ENCODE measurements at regions not wholly inside any gene's neighbourhood (a gene's known extent, or its start where the extent isn't known, plus 50 kb on each side); places are given as distances from the start of the nearest gene placed in this dataset.

DNA sequence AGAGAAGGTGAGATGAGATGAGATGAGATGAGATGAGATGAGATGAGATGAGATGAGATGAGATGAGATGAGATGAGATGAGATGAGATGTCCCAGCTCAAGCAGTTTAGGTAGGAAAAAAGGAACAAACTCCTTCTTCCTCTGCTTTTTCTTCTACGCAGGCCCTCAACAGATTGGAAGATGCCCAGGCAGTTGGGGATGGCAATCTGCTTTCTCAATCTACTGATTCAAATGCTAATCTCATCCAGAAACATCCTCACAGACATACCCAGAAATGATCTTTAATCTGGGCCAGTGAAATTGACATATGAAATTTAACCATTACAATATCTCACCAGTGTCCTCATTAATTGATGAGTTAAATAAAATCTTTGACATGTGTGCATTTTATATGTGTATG is 370.3 kb upstream of the SLC7A11 start:
- no peak overlapping the region for H4K91ac ChIP-seq (ENCODE audit: insufficient read depth, low read depth, low read length)
- intact Hi-C loops (cut with micrococcal nuclease) (no loop called here), in situ Hi-C loops (cut with MboI; ENCODE audit: low sequenced_read_pairs) (no loop called here), dilution Hi-C loops (cut with HindIII; ENCODE audit: low sequenced_read_pairs, unreplicated experiment) (no loop called here)
- H4K8ac ChIP-seq (ENCODE audit: low read depth in 2 of 2, low read length in 2 of 2) = no peak overlapping the region
- no peak overlapping the region for H3K56ac ChIP-seq (ENCODE audit: extremely low read depth, insufficient read depth, low read length)
- no peak overlapping the region for H2BK15ac ChIP-seq (ENCODE audit: low read depth, low read length)
- no peak overlapping the region for H3K18ac ChIP-seq (ENCODE audit: low read depth, low read length)
- no peak overlapping the region for H2BK5ac ChIP-seq (ENCODE audit: low read depth, low read length, poor library complexity, severe bottlenecking)
- no peak overlapping the region for H3K23ac ChIP-seq (ENCODE audit: low read depth, low read length)
- no peak overlapping the region for H3K4me3 ChIP-seq (ENCODE audit: insufficient read depth, low read depth, low read length)
- no peaks in the 10 kb centered on the region for H3K36me3 ChIP-seq (ENCODE audit: control insufficient read depth, insufficient read depth, low read length)
- ATAC-seq (ENCODE audit: low read depth) (no peak), DNase-seq (no peak)
- H3K9ac ChIP-seq (ENCODE audit: low read depth, low read length) = no peak overlapping the region
- H3K4me2 ChIP-seq (ENCODE audit: low read depth, low read length) = no peak overlapping the region
- H3K27ac ChIP-seq (ENCODE audit: insufficient read depth, low read length) = no peak overlapping the region
- peaks cover 3% of the 10 kb centered on the region; the same call in 1 of the 2 replicates for H3K9me1 ChIP-seq (ENCODE audit: insufficient read depth, low read length)
- H3K4ac ChIP-seq (ENCODE audit: low read depth, low read length) = no peak overlapping the region
- TF ChIP-seq CEBPB (IDR thresholded peaks at IDR 0.05; ENCODE audit: low read depth, low read length) = no peak
- TF ChIP-seq RAD21 (IDR thresholded peaks at IDR 0.05; ENCODE audit: low read length) = no peak
- no peak for TF ChIP-seq NFE2L2 (IDR thresholded peaks at IDR 0.05; ENCODE audit: low read depth, low read length)
- no peak for TF ChIP-seq RFX5 (IDR thresholded peaks at IDR 0.05; ENCODE audit: low read depth, low read length)
- TF ChIP-seq MAFK (IDR thresholded peaks at IDR 0.05; ENCODE audit: low read depth, low read length) = no peak
- TF ChIP-seq SMC3 (IDR thresholded peaks at IDR 0.05; ENCODE audit: low read depth, low read length) = no peak
- no peak for TF ChIP-seq MAZ (IDR thresholded peaks at IDR 0.05; ENCODE audit: borderline replicate concordance, low read depth, low read length)
- TF ChIP-seq, protein P1, sequence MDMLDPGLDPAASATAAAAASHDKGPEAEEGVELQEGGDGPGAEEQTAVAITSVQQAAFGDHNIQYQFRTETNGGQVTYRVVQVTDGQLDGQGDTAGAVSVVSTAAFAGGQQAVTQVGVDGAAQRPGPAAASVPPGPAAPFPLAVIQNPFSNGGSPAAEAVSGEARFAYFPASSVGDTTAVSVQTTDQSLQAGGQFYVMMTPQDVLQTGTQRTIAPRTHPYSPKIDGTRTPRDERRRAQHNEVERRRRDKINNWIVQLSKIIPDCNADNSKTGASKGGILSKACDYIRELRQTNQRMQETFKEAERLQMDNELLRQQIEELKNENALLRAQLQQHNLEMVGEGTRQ (IDR thresholded peaks at IDR 0.05; ENCODE audit: low read depth, low read length) = no peak
- TF ChIP-seq CHD1 (IDR thresholded peaks at IDR 0.05; ENCODE audit: low read depth, low read length) = no peak
- TF ChIP-seq MXI1 (IDR thresholded peaks at IDR 0.05; ENCODE audit: borderline replicate concordance, low read depth, low read length) = no peak
- no peak for TF ChIP-seq POLR2A (IDR thresholded peaks at IDR 0.05; ENCODE audit: low read depth, low read length)
- TF ChIP-seq FOS (IDR thresholded peaks at IDR 0.05; ENCODE audit: low read depth, low read length) = no peak
- TF ChIP-seq, protein P2, sequence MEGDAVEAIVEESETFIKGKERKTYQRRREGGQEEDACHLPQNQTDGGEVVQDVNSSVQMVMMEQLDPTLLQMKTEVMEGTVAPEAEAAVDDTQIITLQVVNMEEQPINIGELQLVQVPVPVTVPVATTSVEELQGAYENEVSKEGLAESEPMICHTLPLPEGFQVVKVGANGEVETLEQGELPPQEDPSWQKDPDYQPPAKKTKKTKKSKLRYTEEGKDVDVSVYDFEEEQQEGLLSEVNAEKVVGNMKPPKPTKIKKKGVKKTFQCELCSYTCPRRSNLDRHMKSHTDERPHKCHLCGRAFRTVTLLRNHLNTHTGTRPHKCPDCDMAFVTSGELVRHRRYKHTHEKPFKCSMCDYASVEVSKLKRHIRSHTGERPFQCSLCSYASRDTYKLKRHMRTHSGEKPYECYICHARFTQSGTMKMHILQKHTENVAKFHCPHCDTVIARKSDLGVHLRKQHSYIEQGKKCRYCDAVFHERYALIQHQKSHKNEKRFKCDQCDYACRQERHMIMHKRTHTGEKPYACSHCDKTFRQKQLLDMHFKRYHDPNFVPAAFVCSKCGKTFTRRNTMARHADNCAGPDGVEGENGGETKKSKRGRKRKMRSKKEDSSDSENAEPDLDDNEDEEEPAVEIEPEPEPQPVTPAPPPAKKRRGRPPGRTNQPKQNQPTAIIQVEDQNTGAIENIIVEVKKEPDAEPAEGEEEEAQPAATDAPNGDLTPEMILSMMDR (conservative IDR thresholded peaks at IDR 0.05; ENCODE audit: low read depth, low read length) = no peak
- no peak for TF ChIP-seq RCOR1 (IDR thresholded peaks at IDR 0.05; ENCODE audit: insufficient replicate concordance, low read length)
- no peak for TF ChIP-seq BHLHE40 (IDR thresholded peaks at IDR 0.05; ENCODE audit: low read depth, low read length)
- TF ChIP-seq, protein P3, sequence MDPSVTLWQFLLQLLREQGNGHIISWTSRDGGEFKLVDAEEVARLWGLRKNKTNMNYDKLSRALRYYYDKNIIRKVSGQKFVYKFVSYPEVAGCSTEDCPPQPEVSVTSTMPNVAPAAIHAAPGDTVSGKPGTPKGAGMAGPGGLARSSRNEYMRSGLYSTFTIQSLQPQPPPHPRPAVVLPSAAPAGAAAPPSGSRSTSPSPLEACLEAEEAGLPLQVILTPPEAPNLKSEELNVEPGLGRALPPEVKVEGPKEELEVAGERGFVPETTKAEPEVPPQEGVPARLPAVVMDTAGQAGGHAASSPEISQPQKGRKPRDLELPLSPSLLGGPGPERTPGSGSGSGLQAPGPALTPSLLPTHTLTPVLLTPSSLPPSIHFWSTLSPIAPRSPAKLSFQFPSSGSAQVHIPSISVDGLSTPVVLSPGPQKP (IDR thresholded peaks at IDR 0.05; ENCODE audit: borderline replicate concordance, low read depth, low read length) = no peak
- H3K4me1 ChIP-seq (ENCODE audit: control insufficient read depth, insufficient read depth, low read length) = peaks cover 6% of the 10 kb centered on the region; the same call in 1 of the 2 replicates
- no peak overlapping the region for H2BK120ac ChIP-seq (ENCODE audit: low read depth, low read length)
- H2AFZ ChIP-seq (replicated peaks; ENCODE audit: low read length, poor library complexity) = no peak overlapping the region
- no peaks in the 10 kb centered on the region for H3K9me3 ChIP-seq (ENCODE audit: control insufficient read depth, insufficient read depth, low read length)
- no peaks in the 10 kb centered on the region for H3K79me1 ChIP-seq (ENCODE audit: low read depth in 1 of 2, low read length in 2 of 2)
- no peaks in the 10 kb centered on the region for H3K27me3 ChIP-seq (ENCODE audit: control insufficient read depth, insufficient read depth, low read length)
- no peak overlapping the region for H3K14ac ChIP-seq (replicated peaks; ENCODE audit: low read depth, low read length)
- H4K5ac ChIP-seq (ENCODE audit: low read depth, low read length) = no peak overlapping the region
- no TSS peak for BruUV-seq (replicated peaks)
- POLR2A ChIA-PET (ENCODE audit: unreplicated experiment) = no interaction called here
- no peak overlapping the region for H2AK5ac ChIP-seq (ENCODE audit: low read depth, low read length)
- no peak overlapping the region for H2AK9ac ChIP-seq (replicated peaks; ENCODE audit: low read depth, low read length, poor library complexity)
- no peak overlapping the region for H2BK20ac ChIP-seq (ENCODE audit: low read depth, low read length)
- CTCF ChIA-PET = interaction anchor here (1.0 kb wide), 1 partner anchor 16 kb away, joined by 3 read pairs; no protein-coding TSS in a partner anchor
- no CpG with 5 or more reads among the region's 1 CpG for WGBS, 2 experiments (ENCODE audit: extremely low coverage in 2 of 2, insufficient read length in 1 of 2)
- no peaks in the 10 kb centered on the region for H4K20me1 ChIP-seq (ENCODE audit: insufficient read depth, low read length)
